T follicular helper cell (primary cell): ENCODE measurements at regions not wholly inside any gene's neighbourhood (a gene's known extent, or its start where the extent isn't known, plus 50 kb on each side); places are given as distances from the start of the nearest gene placed in this dataset.

ENCODE experiments used
- DNase-seq: peaks from one replicate; pipeline ENCODE4 v3.0.0-alpha.2; 2020; ENCODE audit warnings: low read depth

DNA sequence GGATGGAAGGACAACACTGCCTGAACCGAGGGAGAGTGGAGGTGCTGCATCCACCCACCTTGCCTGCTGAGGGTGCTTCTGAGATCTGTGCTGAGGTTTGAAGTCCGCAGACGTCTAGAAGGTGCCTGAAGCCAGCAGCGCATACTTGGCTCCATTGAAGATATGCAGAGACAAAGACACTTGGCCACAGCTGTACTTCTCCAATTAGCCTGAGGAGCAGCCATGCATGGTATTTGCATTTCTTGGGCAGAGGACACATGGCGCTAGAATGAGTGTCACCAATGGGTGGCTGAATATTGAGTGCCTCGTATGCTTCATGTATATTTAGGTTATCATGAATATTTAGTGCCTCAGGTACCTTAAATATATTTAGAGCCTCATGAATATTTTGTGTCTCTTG, 128.7 kb upstream of the ATP6AP2 start:
- DNase-seq: no peak

DNA sequence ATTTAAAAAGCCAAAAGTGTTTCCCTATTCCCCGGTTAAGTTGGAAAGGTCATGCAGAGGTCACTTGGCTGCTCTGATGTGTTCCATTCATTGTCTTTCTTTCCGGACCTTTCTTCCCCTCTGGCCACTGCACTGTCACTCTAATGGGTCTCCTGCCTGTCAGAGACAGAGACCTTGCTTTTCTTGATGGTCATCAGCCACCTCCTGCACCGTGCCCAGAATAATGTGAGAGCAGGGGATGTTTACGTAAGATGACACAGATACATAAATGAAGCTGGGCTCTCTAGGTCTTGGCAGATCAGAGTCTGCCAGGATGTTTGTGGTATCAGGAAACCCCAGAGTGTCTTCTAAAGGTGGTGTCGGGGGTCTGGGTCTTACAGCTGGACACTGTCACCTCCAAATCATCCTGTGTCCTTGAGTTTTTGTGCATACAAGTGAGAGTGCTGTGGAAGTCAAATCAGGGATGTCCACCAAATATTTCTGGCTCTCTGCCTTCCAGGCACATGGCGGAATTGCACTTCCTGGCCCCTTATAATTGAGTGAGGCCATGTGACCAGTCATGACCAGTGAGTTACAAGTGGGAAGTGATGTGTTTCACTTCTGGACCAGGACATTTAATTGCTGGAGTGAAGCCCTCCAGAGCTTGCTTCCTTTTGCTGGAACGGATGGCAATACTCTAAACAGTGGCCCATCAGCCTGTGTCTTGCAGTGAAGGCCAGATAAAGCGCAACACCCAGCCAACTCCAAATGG, 130.6 kb upstream of the ATP6AP2 start:
- DNase-seq: no peak

DNA sequence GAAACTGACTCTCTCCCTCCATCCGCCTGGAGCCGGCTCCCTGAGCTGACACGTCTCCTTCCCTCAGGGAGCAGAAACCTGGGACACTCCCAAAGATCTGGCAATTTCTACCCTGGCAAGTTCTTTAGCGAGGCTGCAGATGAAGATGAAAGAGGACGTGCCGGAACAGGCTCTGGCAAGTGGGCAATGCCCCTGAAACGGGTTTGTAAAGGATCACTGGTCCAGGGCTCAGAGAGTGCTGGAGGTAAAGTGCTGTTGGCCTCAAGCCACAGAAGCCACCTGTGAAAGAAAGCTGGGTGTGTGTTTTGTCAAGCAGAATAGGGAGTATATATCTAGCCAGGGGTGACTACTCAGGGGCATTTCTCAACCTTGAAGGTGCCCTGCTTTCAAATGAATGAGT, 131.4 kb upstream of the ATP6AP2 start:
- DNase-seq: no peak

DNA sequence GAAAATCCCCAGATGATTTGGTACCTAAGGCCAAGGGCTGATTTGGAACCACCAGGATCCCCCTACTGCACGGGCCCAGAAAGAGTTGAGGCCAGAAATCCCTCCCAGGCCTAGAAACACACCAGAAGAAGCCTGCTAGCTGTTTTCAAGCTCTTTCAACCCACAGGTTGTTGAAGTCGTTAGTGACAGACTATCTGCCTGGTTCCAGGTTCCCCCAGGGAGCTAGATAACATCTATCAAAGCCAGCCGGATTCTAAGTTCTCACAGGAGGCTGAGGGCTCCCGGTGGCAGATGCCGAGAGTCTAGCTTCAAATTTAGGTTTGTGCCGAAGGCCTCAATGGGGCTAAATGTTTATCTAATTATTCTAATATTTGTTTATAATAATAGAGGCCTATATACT, 132.0 kb upstream of the ATP6AP2 start:
- DNase-seq: no peak

DNA sequence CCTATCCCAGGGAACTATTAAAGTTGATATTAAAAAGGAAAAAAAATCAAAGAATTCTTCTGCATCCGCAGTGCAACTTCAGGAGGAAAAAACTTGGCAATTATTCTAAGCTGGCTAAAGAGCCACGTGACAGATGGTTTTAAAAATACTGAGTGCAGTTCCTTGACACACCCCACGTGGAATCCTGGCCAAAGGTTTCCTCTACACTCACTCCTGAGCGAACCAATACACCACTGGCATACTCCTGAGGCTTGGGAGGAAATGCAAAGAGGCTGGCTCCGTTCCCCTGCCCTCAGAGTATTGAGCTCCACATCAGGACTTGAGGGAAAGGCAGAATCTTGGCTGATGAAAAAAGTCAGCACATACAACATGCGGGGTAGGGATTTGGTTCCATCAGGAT, 133.8 kb upstream of the ATP6AP2 start:
- DNase-seq: no peak

DNA sequence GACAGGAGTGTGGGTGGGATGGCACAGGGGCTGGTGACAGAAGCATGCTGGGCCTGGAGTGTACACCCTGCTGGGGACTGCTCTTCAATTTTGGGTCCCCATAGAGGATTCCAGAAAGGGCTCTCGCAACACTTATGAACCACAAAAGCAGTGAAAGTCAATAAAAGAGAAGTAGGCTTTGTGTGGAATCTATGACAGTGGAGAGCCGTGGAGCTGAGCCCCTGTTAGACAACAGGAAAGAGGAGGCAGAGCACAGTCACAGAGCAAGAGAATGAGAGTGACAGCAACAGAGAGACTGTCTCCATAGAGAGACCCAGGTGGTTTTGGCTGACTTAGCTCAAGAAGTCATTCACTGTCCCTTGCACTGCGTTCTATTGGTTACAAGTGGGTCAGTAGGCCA, 135.1 kb upstream of the ATP6AP2 start:
- DNase-seq: no peak

DNA sequence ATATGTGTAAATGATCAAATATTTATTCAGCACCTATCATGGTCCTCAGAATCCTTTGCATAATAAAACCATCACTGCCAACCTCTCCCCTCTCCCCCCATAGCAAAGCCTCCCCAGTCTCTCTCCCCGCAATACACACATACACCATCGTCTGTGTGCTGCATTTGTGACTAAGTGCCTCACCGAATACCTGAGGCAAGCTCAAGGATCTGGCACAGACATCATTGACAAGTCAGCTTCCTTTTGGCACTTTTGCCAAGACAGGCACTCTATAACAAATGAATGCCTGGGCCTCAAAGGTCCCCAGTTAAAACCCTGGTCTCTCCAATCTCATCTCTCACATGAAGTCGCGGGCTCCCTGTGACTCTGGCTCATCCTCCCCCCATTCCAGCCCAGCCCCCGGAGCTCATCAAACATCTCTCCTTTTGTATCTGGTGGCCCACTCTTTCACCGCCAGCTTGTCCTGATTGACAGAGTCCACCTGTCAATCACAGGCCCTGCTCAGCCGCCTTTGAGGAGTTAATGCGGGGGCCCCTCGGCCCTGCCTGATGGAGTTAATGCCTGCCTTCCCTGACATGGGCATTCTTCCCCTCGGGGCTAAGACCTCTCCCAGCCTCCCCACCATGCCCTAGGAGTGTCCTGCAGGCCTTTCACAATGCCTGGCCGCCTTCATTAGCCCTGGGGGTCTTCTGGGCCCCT, 135.8 kb upstream of the ATP6AP2 start:
- no peak for DNase-seq

DNA sequence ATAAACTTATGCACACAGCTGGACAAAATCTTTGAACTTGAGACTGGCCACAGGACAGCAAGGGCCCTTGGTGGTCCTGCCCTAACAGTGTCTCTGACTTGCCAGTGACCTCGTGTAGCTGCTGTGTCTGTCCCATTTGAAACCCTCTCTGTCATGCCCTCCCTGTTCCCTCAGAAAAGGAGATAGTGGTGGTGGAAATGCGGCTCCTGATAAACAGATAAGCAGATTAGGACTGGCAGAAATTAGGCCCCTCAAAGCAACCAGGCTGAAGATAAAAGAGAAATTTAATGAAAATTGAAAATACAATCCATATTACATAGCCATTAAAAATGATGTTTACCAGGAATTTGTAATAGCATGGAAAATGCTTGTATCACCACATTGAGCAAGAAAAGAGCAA, 136.6 kb upstream of the ATP6AP2 start:
- DNase-seq: no peak

DNA sequence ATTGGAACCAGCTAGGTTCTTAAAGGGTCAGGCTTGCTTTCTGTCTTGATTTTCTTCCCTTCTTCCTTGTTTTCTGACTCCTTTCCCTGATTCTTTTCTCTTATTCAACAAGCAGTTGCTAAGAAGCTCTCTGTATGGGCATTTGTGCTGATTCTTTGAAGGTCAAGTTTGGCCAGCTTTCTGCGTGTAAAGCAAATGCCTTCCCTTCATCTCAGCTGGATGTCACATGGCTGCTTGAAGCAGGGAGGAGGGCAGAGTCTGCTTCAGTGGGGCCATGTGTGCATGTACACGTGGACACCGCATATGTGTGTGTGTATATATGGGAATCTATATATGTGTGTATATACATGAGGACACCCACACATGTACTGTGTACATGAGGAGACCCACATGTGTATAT, 139.9 kb upstream of the ATP6AP2 start:
- no peak for DNase-seq

DNA sequence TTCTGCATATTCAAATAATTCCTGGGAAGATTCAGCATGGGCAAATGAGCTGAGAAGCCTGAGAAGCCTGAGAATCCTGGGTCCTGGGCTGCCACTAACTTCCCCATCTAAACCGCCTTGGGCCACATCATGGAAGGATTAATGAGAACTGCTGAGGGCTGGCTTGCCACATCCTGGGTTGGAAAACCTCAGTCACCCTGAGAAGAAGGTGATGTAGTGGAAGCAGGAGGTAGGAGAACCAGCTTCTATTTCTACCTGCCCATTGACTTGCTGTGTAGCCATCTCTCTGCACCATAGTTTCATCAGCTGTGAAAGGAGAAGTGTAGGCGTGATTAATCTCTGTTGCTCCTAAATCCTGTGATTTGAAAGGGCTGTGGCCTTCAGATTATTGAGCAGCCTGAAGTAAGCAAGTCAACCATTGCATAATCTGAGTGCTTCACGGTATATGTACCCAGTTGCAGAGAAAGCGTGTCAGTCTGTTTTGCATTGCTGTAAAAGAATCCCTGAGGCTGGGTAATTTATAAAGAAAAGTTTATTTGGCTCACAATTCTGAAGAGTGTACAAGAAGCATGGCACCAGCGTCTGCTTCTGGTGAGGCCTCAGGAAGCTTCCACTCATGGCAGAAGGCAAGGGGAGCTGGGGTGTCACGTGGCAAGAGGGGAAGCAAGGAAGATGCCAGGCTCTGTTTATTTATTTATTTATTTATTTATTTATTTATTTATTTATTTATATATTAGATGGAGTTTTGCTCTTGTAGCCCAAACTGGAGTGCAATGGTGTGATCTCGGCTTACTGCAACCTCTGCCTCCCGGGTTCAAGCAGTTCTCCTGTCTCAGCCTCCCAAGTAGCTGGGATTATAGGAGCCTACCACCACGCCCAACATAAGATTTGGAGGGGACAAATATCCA, 140.9 kb upstream of the ATP6AP2 start:
- no peak for DNase-seq

DNA sequence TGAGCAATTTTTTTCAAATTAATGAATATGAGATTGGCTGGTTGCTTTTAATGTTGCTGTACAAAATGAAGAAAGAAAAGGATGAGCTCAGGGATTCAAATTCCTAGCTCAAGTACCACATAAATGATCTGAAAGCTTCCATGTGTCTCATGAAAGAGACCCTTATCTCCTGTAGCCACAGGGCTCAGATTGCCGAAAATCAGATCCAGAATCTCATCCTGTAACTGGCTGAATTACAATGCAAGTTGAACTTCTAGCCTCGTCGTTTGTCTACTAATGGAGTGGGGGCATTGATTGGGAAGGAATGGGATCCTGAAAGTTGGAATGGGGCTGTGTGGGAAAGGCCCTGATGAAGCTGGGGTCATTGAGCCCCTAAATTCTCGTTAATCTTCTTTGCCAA, 143.4 kb upstream of the ATP6AP2 start:
- no peak for DNase-seq

DNA sequence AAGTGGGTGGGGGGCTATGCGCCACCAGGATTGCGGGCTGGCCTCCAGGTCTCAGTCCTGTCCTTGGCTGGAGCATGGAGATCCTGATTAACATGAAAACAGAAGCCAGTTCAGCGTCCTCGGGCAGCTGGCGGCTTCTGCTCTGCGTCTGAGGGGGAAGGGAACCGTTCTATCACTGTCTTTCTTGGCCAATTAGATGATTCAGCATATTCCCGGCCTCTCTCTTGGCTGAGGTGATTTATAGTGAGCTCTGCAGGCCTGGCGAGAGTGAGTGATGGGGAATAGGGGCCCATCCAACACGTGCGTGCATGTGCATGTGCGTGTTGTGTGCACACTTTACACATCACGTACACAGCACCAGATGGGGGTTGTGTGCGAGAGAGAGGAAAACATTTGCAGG, 145.8 kb upstream of the ATP6AP2 start:
- DNase-seq: no peak

DNA sequence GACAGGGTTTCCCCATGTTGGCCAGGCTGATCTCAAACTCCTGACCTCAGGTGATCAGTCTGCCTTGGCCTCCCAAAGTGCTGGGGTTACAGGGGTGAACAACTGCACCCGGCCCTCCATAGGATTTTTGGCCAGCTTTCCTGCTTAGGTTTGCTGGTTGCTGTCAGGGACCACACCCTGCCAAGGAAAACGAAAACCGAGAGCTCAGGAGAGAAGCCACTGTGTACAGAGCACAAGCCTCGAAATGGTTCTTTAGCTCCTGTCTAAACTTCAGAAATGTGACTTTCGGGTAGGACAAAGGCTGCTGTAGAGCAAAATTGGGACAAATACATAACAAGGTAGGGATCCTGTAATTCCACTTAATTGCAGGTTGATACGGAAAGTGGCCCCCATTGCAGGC, 146.3 kb upstream of the ATP6AP2 start:
- DNase-seq: no peak

DNA sequence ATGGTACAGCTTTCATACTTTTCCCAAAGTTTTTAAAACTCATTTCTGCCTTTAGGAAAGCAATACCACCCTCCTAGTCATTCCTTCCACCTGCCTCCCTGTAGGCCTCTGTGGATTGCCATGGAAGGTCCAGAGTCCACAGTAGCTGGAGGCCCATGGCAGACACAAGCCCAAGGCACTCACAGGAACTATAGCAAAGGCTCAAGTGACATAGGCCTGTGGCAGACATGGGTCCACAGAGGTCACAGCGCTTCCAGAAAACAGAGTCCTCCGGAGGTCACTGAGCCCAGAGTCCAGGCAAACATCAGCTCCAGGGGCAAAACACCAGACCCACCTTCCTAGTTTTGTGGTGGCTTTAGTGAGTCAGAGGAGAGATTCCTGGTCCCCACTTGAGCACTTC, 147.6 kb upstream of the ATP6AP2 start:
- no peak for DNase-seq

DNA sequence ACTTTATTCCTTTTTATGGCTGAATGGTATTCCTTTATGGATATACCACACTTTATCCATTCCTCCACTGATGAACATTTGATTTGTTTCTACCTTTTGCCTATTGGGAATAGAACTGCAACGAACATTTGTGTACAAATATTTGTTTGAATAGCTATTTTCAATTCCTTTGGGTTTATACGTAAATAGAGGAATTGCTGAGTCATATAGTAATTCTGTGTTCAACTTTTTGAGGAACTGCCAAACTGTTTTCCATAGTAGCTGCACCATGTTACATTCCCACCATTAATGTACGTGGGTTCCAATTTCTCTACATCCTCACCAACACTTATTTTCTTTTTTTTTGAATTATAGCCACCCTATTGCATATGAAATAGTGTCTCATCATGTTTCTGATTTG, 156.5 kb upstream of the ATP6AP2 start:
- no peak for DNase-seq

DNA sequence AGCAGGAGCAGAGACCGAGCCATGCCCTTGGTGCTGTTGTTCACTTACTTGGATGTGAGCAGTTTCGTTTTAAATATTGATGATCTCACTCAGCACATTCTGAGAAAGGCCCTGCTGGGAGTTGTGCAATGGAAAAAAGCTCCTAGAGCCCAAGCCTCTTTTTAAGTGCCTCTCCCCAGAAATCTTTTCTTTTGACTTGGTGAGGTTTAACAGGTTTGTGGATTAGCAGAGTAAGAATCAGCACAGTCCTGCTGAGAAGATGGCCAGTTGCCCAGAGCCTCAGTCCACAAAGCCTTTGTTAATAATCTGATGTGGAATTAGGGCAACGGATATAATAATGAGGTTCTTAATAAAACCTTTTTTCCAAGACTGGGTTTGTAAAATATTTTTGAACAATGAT, 157.5 kb upstream of the ATP6AP2 start:
- no peak for DNase-seq

DNA sequence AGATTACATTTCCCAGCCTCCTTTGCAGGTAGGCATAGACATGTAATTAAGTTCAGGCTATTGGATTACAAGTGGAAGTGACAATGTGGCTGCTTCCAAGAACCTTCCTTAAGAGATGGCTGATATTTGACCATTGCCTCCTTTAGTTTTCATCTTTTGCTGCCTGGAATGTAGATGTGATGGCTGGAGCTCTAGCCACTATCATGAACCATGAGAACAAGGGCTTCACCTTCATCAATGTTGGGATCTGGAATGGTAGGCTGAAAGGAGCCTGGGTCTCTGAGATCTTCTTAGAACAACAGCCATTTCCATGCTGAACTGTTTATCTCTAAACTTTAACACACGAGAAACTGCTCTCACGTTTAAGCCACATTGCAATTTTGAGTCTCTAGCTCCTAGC, 158.7 kb upstream of the ATP6AP2 start:
- no peak for DNase-seq

DNA sequence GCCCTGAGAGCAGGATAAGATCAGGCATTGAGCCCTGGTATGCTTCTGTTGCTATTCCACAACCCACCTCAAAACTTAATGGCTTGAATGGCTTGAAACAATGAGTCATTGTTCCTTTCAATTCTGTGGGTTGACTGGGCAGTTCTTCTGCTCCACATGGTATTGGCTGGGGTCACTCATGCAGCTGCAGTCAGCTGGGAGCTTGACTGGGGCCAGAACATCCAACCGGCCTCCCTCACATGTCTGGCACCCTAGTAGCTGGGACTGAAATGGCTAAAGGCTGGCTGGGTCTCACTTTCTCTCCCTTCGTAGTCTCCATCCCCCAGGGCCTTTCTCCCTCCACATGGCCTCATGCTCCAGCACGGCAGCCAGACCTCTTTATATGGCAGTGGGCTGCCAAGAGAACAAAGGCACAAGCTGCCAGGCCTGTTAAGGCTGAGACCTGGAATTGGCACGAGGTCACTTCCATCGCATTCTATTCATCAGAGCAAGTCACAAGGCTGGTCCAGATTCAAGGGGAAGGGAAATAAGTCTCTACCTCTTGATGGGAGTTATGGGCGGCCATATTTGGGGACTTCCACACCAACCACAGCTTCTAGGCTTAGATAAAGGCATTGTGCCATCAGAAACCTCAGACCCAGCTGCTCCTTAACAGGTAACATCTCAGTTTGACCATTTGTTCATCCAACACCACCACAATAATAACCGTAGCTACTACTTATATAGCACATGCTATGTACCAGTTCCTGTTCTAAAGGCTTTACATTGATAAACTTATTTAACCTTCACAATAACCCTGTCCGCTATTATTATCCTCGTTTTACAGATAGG, 159.7 kb upstream of the ATP6AP2 start:
- no peak for DNase-seq

DNA sequence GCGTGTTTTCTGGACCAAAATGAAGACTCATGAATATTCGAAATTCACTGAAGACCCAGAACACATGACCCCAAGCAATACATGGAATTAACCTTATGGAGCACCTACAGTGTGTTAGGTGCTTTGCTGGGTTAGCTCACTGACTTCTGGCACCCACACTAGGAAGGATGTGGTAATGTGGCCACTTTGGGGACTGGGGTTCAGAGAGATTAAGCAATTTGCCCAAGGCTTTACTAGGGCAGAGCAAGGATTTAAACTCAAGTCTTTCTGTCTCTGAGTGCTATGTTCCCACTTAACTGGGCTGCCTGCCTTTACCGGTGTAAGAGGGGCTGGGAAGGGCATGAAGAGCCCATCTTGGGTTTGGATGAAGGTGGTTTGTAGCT, 162.0 kb upstream of the ATP6AP2 start:
- no peak for DNase-seq

DNA sequence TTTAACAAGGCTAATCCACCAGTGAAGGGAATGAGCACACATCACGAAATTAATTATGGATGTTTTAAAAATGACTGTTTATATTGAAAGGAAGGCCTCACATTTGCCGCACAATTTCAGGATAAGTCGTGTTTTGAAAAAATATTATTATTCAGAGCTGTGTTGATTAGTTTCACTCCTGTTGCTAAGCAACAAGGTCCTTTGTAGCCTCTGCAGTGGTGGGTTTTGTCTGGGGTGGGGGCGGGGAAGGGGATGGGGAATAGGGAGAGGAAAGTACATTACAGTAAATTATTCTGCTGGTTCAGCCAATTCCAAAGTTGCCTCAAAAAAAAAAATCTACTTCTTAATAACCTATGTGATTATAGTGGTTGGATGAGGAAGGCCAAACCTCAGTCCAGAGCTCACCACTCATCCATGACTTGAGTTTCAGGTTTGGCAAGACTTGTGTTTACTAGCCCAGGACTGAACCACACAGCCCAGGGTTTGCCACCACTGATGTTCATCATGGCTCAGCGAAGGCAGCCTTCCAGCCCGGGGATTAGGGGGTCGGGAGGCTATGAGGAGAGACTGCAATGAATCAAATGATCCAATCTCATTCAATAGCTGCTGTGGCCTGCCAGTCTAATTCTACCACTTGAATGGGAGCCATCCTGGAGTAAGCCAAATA, 162.5 kb upstream of the ATP6AP2 start:
- DNase-seq: no peak

DNA sequence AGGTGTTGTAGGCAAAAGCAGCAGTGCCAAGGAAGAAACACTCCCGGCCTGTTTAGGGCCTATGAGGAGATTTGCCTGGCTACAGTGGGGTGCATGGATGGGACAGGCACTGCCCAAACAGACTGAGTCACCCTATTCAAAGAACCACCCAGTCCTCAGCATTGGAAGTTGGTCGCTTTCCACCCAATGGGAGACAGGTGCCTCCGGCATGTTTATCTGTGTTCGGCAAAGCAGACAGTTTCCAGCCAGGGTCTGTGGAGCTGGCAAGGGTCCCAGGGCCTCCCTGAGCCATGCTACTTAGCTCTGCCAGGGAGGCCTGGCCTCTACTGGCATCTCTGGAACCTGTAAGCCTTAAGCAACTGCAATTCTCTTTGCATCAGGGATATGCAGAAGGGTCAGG, 165.1 kb upstream of the ATP6AP2 start:
- no peak for DNase-seq
